Activated gamma-delta T cell treated with anti-CD3 and anti-CD28 coated beads, Interleukin-2, amount 50 U/mL, for 16 hours (primary cell): ENCODE measurements at regions not wholly inside any gene's neighbourhood (a gene's known extent, or its start where the extent isn't known, plus 50 kb on each side); places are given as distances from the start of the nearest gene placed in this dataset.

ENCODE experiments used
- DNase-seq: peaks from one replicate; pipeline ENCODE4 v3.0.0-alpha.2; 2020; ENCODE audit warnings: low read depth

GRCh38 chr22:48138855-48139254 lies 1376.4 kb downstream of the TBC1D22A start:
- no peak for DNase-seq

GRCh38 chr22:48138427-48138826 lies 1376.0 kb downstream of the TBC1D22A start:
- DNase-seq = no peak

GRCh38 chr22:48137640-48138039 lies 1375.2 kb downstream of the TBC1D22A start:
- DNase-seq = no peak

GRCh38 chr22:48135592-48135991 lies 1373.1 kb downstream of the TBC1D22A start:
- no peak for DNase-seq

- no peak for DNase-seq
These were observed 1363.0 kb downstream of the TBC1D22A start for GRCh38 chr22:48125416-48125815.

GRCh38 chr22:48121984-48122383 lies 1359.5 kb downstream of the TBC1D22A start:
- DNase-seq = no peak

- no peak for DNase-seq
These were observed 1356.2 kb downstream of the TBC1D22A start for GRCh38 chr22:48118654-48119053.

GRCh38 chr22:48116871-48117270 lies 1354.4 kb downstream of the TBC1D22A start:
- no peak for DNase-seq

- DNase-seq = no peak
These were observed 1350.5 kb downstream of the TBC1D22A start for GRCh38 chr22:48112687-48113521.

GRCh38 chr22:48106715-48107259 lies 1344.3 kb downstream of the TBC1D22A start:
- no peak for DNase-seq

- DNase-seq = no peak
These were observed 1343.8 kb downstream of the TBC1D22A start for GRCh38 chr22:48106215-48106614.

- DNase-seq = no peak
These were observed 1342.8 kb downstream of the TBC1D22A start for GRCh38 chr22:48105259-48105658.

- no peak for DNase-seq
These were observed 1342.3 kb downstream of the TBC1D22A start for GRCh38 chr22:48104766-48105165.

- DNase-seq = no peak
These were observed 1341.8 kb downstream of the TBC1D22A start for GRCh38 chr22:48104102-48104738.

GRCh38 chr22:48103126-48103875 lies 1340.9 kb downstream of the TBC1D22A start:
- DNase-seq = no peak

- no peak for DNase-seq
These were observed 1340.1 kb downstream of the TBC1D22A start for GRCh38 chr22:48102581-48102980.

GRCh38 chr22:48101704-48102103 lies 1339.3 kb downstream of the TBC1D22A start:
- DNase-seq = no peak

GRCh38 chr22:48100685-48101417 lies 1338.4 kb downstream of the TBC1D22A start:
- no peak for DNase-seq

- DNase-seq = no peak
These were observed 1337.2 kb downstream of the TBC1D22A start for GRCh38 chr22:48099671-48100070.

GRCh38 chr22:48099251-48099650 lies 1336.8 kb downstream of the TBC1D22A start:
- no peak for DNase-seq

- no peak for DNase-seq
These were observed 1336.4 kb downstream of the TBC1D22A start for GRCh38 chr22:48098921-48099245.
